Breast epithelium (tissue), 4 donors: ENCODE measurements at regions not wholly inside any gene's neighbourhood (a gene's known extent, or its start where the extent isn't known, plus 50 kb on each side); places are given as distances from the start of the nearest gene placed in this dataset.
"Not testable (repeated sequence)": the region's sequence is repeated elsewhere in the genome, so short reads cannot be mapped to it uniquely, and the experiment has no call there.

ENCODE experiments used
- DNase-seq, 2 donors: peaks; one replicate each; pipeline ENCODE4 v3.0.0-alpha.2; 2019; ENCODE audit warnings: low spot score in 2 of 2
- H3K27ac ChIP-seq, 2 donors: fragments of 200-600 bp; sonication (generic) in 1 of 2; one replicate each; pipeline ENCODE4 v1.5.1; 2016 to 2019; ENCODE audit warnings: mild to moderate bottlenecking in 1 of 2
- H3K27me3 ChIP-seq, 2 donors: fragments of 200-600 bp; sonication (generic) in 1 of 2; one replicate each; pipeline versions ENCODE4 v1.5.1 to v1.6.0; 2017 to 2019; ENCODE audit warnings: control low read depth in 1 of 2, mild to moderate bottlenecking in 1 of 2
- H3K36me3 ChIP-seq: fragments of 200-600 bp; one replicate; pipeline ENCODE4 v1.5.1; 2019
- H3K4me1 ChIP-seq, 2 donors: fragments of 200-600 bp; sonication (generic); one replicate each; pipeline ENCODE4 v1.5.1; 2016 to 2019; ENCODE audit warnings: control low read depth in 1 of 2
- H3K4me3 ChIP-seq, 3 donors: fragments of 200-600 bp; sonication (generic); 1 replicate in 2 of 3; 2 replicates in 1 of 3; pipeline ENCODE4 v1.5.1; 2016 to 2019; ENCODE audit warnings: mild to moderate bottlenecking in 3 of 3, moderate library complexity in 2 of 3
- H3K9me3 ChIP-seq, 2 donors: fragments of 200-600 bp; sonication (generic) in 1 of 2; one replicate each; pipeline ENCODE4 v1.5.1; 2016 to 2019; ENCODE audit warnings: control low read depth in 1 of 2
- POLR2A ChIP-seq: fragments of 450-650 bp; IDR thresholded peaks from one replicate; pipeline ENCODE4 v1.6.1; 2016; ENCODE audit warnings: antibody characterized with exemption, mild to moderate bottlenecking, moderate library complexity
- POLR2AphosphoS5 ChIP-seq, 3 donors: sonication (generic); formaldehyde crosslinking; IDR thresholded peaks; one replicate each; pipeline ENCODE4 v1.6.1; 2017; ENCODE audit warnings: antibody characterized with exemption in 3 of 3
- intact Hi-C: fragments of 100-400 bp; cut with DNase I; formaldehyde crosslinking; loops from one replicate; pipeline ENCODE4 v1.15.1; 2023; ENCODE audit warnings: low total_unique reads
- TF ChIP-seq, protein P1 (sequence below), 3 donors: fragments of 450-650 bp; IDR thresholded peaks; one replicate each; pipeline ENCODE4 v1.5.1; 2016 to 2017; ENCODE audit warnings: antibody characterized with exemption in 3 of 3, mild to moderate bottlenecking in 3 of 3, moderate library complexity in 3 of 3

GRCh38 chr1:56092684-56093570, 486.4 kb downstream of the PLPP3 start:
- H3K9me3 ChIP-seq: no peaks in the 10 kb centered on the region
- no peak for DNase-seq
- H3K4me3 ChIP-seq: no peak overlapping the region
- intact Hi-C loops: no loop called here
- H3K36me3 ChIP-seq: no peaks in the 10 kb centered on the region
- H3K4me1 ChIP-seq: peaks cover 0 to 2% of the 10 kb centered on the region in 2 donors
- no peak for TF ChIP-seq POLR2AphosphoS5 (IDR thresholded peaks at IDR 0.05)
- TF ChIP-seq, protein P1, sequence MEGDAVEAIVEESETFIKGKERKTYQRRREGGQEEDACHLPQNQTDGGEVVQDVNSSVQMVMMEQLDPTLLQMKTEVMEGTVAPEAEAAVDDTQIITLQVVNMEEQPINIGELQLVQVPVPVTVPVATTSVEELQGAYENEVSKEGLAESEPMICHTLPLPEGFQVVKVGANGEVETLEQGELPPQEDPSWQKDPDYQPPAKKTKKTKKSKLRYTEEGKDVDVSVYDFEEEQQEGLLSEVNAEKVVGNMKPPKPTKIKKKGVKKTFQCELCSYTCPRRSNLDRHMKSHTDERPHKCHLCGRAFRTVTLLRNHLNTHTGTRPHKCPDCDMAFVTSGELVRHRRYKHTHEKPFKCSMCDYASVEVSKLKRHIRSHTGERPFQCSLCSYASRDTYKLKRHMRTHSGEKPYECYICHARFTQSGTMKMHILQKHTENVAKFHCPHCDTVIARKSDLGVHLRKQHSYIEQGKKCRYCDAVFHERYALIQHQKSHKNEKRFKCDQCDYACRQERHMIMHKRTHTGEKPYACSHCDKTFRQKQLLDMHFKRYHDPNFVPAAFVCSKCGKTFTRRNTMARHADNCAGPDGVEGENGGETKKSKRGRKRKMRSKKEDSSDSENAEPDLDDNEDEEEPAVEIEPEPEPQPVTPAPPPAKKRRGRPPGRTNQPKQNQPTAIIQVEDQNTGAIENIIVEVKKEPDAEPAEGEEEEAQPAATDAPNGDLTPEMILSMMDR (IDR thresholded peaks at IDR 0.05): no peak
- TF ChIP-seq POLR2A: no peak
- H3K27me3 ChIP-seq: no peaks in the 10 kb centered on the region
- peak overlapping the region in 1 of 2 donors; percentile 3 for H3K27ac ChIP-seq

DNA sequence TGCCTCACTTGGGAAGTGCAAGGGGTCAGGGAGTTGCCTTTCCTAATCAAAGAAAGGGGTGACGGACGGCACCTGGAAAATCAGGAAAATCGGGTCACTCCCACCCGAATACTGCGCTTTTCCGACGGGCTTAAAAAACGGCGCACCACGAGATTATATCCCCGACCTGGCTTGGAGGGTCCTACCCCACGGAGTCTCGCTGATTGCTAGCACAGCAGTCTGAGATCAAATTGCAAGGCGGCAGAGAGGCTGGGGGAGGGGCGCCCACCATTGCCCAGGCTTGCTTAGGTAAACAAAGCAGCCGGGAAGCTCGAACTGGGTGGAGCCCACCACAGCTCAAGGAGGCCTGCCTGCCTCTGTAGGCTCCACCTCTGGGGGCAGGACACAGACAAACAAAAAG, 489.5 kb downstream of the PLPP3 start:
- H3K36me3 ChIP-seq, DNase-seq, intact Hi-C loops, H3K27ac ChIP-seq, H3K27me3 ChIP-seq, H3K4me3 ChIP-seq, H3K4me1 ChIP-seq, H3K9me3 ChIP-seq: not testable (repeated sequence)

DNA sequence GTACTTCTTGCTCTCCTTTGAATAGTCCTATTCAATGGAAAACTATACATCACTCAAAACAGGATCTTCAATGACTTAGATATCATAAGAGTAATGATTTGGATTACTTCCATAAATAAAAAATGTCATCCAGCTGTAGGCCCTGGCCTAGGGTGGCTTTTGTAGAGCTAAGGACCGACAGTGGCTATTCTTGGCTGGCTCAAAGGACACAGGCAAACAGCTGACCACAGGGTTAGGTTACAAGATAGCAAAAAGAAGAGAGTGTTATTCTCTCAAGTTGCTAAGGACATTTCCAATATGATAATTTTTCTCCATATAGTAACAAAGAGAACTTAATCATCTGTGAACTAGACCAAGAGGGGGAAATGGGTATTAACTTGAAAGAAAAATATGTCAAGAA, 495.1 kb downstream of the PLPP3 start:
- no peaks in the 10 kb centered on the region for H3K27me3 ChIP-seq
- intact Hi-C loops: no loop called here
- H3K27ac ChIP-seq: no peak overlapping the region
- no peaks in the 10 kb centered on the region for H3K4me1 ChIP-seq
- H3K4me3 ChIP-seq: no peak overlapping the region
- TF ChIP-seq, protein P1 (IDR thresholded peaks at IDR 0.05): no peak
- no peak for TF ChIP-seq POLR2AphosphoS5 (IDR thresholded peaks at IDR 0.05)
- TF ChIP-seq POLR2A: no peak
- no peaks in the 10 kb centered on the region for H3K9me3 ChIP-seq
- no peak for DNase-seq
- no peaks in the 10 kb centered on the region for H3K36me3 ChIP-seq

GRCh38 chr1:56081736-56082135, 497.6 kb downstream of the PLPP3 start:
- intact Hi-C loops: no loop called here
- no peak for DNase-seq
- no peaks in the 10 kb centered on the region for H3K4me1 ChIP-seq
- H3K4me3 ChIP-seq: no peak overlapping the region
- no peaks in the 10 kb centered on the region for H3K9me3 ChIP-seq
- no peaks in the 10 kb centered on the region for H3K36me3 ChIP-seq
- H3K27ac ChIP-seq: no peak overlapping the region
- TF ChIP-seq POLR2A: no peak
- TF ChIP-seq, protein P1 (IDR thresholded peaks at IDR 0.05): no peak
- no peak for TF ChIP-seq POLR2AphosphoS5 (IDR thresholded peaks at IDR 0.05)
- H3K27me3 ChIP-seq: no peaks in the 10 kb centered on the region

DNA sequence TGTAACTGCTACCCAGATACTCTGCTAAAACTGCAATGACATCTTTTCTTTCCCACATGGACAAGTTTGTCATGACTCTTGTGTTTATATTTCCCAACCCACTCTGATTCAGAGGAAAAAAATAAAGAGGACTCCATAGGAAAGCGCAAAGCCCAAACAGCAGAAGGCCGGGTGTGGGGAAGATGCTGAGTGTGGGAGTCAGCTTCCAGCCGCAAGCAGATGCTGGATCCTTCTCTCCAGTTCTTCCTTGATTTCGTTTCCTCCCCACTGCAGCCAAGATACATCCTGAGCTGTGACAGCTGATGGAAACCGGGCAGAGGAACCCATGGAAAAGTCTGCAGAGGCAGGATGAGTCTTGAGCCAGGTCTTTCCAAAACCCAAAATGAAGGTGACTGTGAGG, 498.2 kb downstream of the PLPP3 start:
- TF ChIP-seq, protein P1 (IDR thresholded peaks at IDR 0.05): no peak
- no peak for TF ChIP-seq POLR2A
- TF ChIP-seq POLR2AphosphoS5 (IDR thresholded peaks at IDR 0.05): no peak
- H3K27me3 ChIP-seq: no peaks in the 10 kb centered on the region
- DNase-seq: no peak
- intact Hi-C loops: no loop called here
- peak overlapping the region in 1 of 2 donors; percentile 48 for H3K27ac ChIP-seq
- H3K4me3 ChIP-seq: no peak overlapping the region
- no peaks in the 10 kb centered on the region for H3K9me3 ChIP-seq
- H3K4me1 ChIP-seq: no peaks in the 10 kb centered on the region
- H3K36me3 ChIP-seq: no peaks in the 10 kb centered on the region
